OCI-LY1 (cell line): ENCODE measurements at regions not wholly inside any gene's neighbourhood (a gene's known extent, or its start where the extent isn't known, plus 50 kb on each side); places are given as distances from the start of the nearest gene placed in this dataset.

Experiments
- H2AFZ ChIP-seq: fragments of 200-600 bp; sonication (generic), shearing (Covaris generic); 2 replicates; pipeline ENCODE4 v1.6.0; 2014; ENCODE audit warnings: antibody characterized with exemption, mild to moderate bottlenecking, low read length
- H3F3A ChIP-seq: fragments of 200-600 bp; sonication (generic), shearing (Covaris generic); 2 replicates; pipeline ENCODE4 v1.6.0; 2014; ENCODE audit warnings: mild to moderate bottlenecking, antibody characterized with exemption, low read length, moderate library complexity; ENCODE audit not compliant: insufficient read depth
- H3K27ac ChIP-seq: fragments of 200-600 bp; sonication (generic); 2 replicates; pipeline ENCODE4 v1.5.1; 2014; ENCODE audit warnings: low read length, mixed run types, mild to moderate bottlenecking, low read depth; ENCODE audit not compliant: poor library complexity, severe bottlenecking
- H3K27me3 ChIP-seq: fragments of 200-600 bp; sonication (generic); 2 replicates; pipeline ENCODE4 v1.6.0; 2014; ENCODE audit warnings: antibody characterized with exemption, mild to moderate bottlenecking, low read length, moderate library complexity; ENCODE audit not compliant: insufficient read depth
- H3K36me3 ChIP-seq: fragments of 200-600 bp; sonication (generic); 2 replicates; pipeline ENCODE4 v1.6.1; 2014; ENCODE audit warnings: mild to moderate bottlenecking, antibody characterized with exemption, low read length, moderate library complexity, mixed read lengths; ENCODE audit not compliant: insufficient read depth
- H3K4me1 ChIP-seq: fragments of 200-600 bp; sonication (generic); 2 replicates; pipeline ENCODE4 v1.5.1; 2014; ENCODE audit warnings: mild to moderate bottlenecking, low read length, moderate library complexity; ENCODE audit not compliant: insufficient read depth, severe bottlenecking
- H3K4me2 ChIP-seq: fragments of 200-600 bp; sonication (generic), shearing (Covaris generic); 2 replicates; pipeline ENCODE4 v1.6.1; 2014; ENCODE audit warnings: low read length
- H3K4me3 ChIP-seq: fragments of 200-600 bp; sonication (generic); 2 replicates; pipeline ENCODE4 v1.5.1; 2014; ENCODE audit warnings: low read length, low read depth, mild to moderate bottlenecking, mixed read lengths; ENCODE audit not compliant: poor library complexity, severe bottlenecking
- H3K79me2 ChIP-seq: fragments of 200-600 bp; shearing (Covaris generic); 2 replicates; pipeline ENCODE4 v1.6.1; 2016; ENCODE audit warnings: mixed run types, low read length, mixed read lengths; ENCODE audit not compliant: insufficient read depth
- H3K9ac ChIP-seq: fragments of 200-600 bp; sonication (generic), shearing (Covaris generic); 2 replicates; pipeline ENCODE4 v1.6.1; 2014; ENCODE audit warnings: mild to moderate bottlenecking, low read length, mixed read lengths
- H3K9me2 ChIP-seq: fragments of 200-600 bp; sonication (generic), shearing (Covaris generic); 2 replicates; pipeline ENCODE4 v1.6.1; 2014; ENCODE audit warnings: low read depth, mild to moderate bottlenecking, low read length, mixed read lengths
- H3K9me3 ChIP-seq: fragments of 200-600 bp; shearing (Covaris generic); 2 replicates; pipeline ENCODE4 v1.6.1; 2014; ENCODE audit warnings: low read length, mixed read lengths
- H4K20me1 ChIP-seq: fragments of 200-600 bp; sonication (generic), shearing (Covaris generic); 2 replicates; pipeline ENCODE4 v1.6.0; 2016; ENCODE audit warnings: mild to moderate bottlenecking, low read length; ENCODE audit not compliant: insufficient read depth
- CTCF ChIP-seq: fragments of 200-600 bp; sonication (generic), shearing (Covaris generic); IDR thresholded peaks from 2 replicates; pipeline ENCODE4 v1.5.1; 2017; ENCODE audit warnings: mild to moderate bottlenecking, antibody characterized with exemption, low read length, moderate library complexity, mixed read lengths
- EZH2 ChIP-seq: fragments of 200-600 bp; sonication (generic), shearing (Covaris generic); IDR thresholded peaks from 2 replicates; pipeline ENCODE4 v1.8.0; 2017; ENCODE audit warnings: borderline replicate concordance, mixed run types, mild to moderate bottlenecking, antibody characterized with exemption, low read length, moderate library complexity, mixed read lengths

DNA sequence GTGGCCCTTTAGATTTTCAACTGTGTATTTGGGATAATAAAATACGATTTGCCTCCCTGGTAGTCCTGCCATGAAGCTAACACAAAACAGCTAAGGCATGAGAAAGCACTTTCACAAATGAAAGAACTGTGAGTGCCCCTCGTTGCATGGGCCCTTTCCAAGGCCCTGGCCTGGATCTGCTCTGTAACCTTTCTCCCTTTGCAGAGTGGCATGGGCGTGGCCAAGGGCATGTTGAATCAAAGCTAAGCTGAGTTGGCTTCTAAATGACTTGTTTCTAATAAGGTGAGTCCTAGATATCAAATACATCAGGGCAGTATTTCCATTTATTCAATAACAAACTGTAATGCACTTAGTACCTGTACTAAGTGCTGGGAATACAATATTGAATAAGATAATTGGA lies 78.7 kb upstream of the PTPN3 start:
- no peak overlapping the region for H3K4me3 ChIP-seq
- H2AFZ ChIP-seq: no peak overlapping the region
- no peak overlapping the region for H3K9ac ChIP-seq
- no peaks in the 10 kb centered on the region for H4K20me1 ChIP-seq
- no peaks in the 10 kb centered on the region for H3K9me2 ChIP-seq
- H3K9me3 ChIP-seq: no peaks in the 10 kb centered on the region
- no peaks in the 10 kb centered on the region for H3K79me2 ChIP-seq
- no peak overlapping the region for H3K27ac ChIP-seq
- no peak overlapping the region for H3K4me2 ChIP-seq
- no peak for TF ChIP-seq EZH2
- no peak for TF ChIP-seq CTCF
- H3K27me3 ChIP-seq: no peaks in the 10 kb centered on the region
- H3K36me3 ChIP-seq: no peaks in the 10 kb centered on the region
- H3F3A ChIP-seq: no peaks in the 10 kb centered on the region
- no peaks in the 10 kb centered on the region for H3K4me1 ChIP-seq

GRCh38 chr9:109579191-109579948 lies 81.3 kb upstream of the PTPN3 start:
- no peaks in the 10 kb centered on the region for H3F3A ChIP-seq
- H4K20me1 ChIP-seq: no peaks in the 10 kb centered on the region
- no peaks in the 10 kb centered on the region for H3K9me3 ChIP-seq
- no peak overlapping the region for H3K4me3 ChIP-seq
- no peak overlapping the region for H3K9ac ChIP-seq
- no peaks in the 10 kb centered on the region for H3K27me3 ChIP-seq
- H3K79me2 ChIP-seq: no peaks in the 10 kb centered on the region
- no peak overlapping the region for H3K4me2 ChIP-seq
- no peak overlapping the region for H2AFZ ChIP-seq
- TF ChIP-seq EZH2 (no peak), CTCF (no peak)
- H3K4me1 ChIP-seq: no peaks in the 10 kb centered on the region
- no peaks in the 10 kb centered on the region for H3K9me2 ChIP-seq
- no peaks in the 10 kb centered on the region for H3K36me3 ChIP-seq
- no peak overlapping the region for H3K27ac ChIP-seq

- no peaks in the 10 kb centered on the region for H3K9me3 ChIP-seq
Measured at GRCh38 chr9:109582386-109582785, 84.3 kb upstream of the PTPN3 start.

More at GRCh38 chr9:109582386-109582785, 84.3 kb upstream of the PTPN3 start:
- H3K79me2 ChIP-seq: no peaks in the 10 kb centered on the region
- TF ChIP-seq CTCF (no peak), EZH2 (no peak)
- H3K36me3 ChIP-seq: no peaks in the 10 kb centered on the region
- H3K9me2 ChIP-seq: no peaks in the 10 kb centered on the region
- no peaks in the 10 kb centered on the region for H3K27me3 ChIP-seq
- H3K9ac ChIP-seq: no peak overlapping the region
- no peak overlapping the region for H2AFZ ChIP-seq
- H3F3A ChIP-seq: no peaks in the 10 kb centered on the region
- no peak overlapping the region for H3K4me2 ChIP-seq
- no peak overlapping the region for H3K4me3 ChIP-seq
- H3K27ac ChIP-seq: no peak overlapping the region
- no peaks in the 10 kb centered on the region for H4K20me1 ChIP-seq
- H3K4me1 ChIP-seq: no peaks in the 10 kb centered on the region
